Liver (tissue), 8 donors: ENCODE measurements at regions not wholly inside any gene's neighbourhood (a gene's known extent, or its start where the extent isn't known, plus 50 kb on each side); places are given as distances from the start of the nearest gene placed in this dataset.

Experiments
- DNase-seq: peaks from one replicate; pipeline ENCODE4 v3.0.0-alpha.2; 2017; ENCODE audit warnings: low spot score
- H3K27ac ChIP-seq, 2 donors: one replicate each; pipeline ENCODE4 v1.7.0; 2013; ENCODE audit warnings: inconsistent platforms in 2 of 2, low read length in 2 of 2, control low read depth in 1 of 2, low read depth in 1 of 2, mild to moderate bottlenecking in 1 of 2
- H3K27me3 ChIP-seq, 4 donors: one replicate each; pipeline versions ENCODE4 v1.6.1 to v1.7.0; 2013; ENCODE audit warnings: low read length in 3 of 4, inconsistent platforms in 1 of 4, mild to moderate bottlenecking in 1 of 4, moderate library complexity in 1 of 4; ENCODE audit not compliant: control insufficient read depth in 4 of 4, insufficient read depth in 4 of 4
- H3K36me3 ChIP-seq, 4 donors: one replicate each; pipeline versions ENCODE4 v1.6.1 to v1.7.0; 2013; ENCODE audit warnings: low read length in 3 of 4, mild to moderate bottlenecking in 3 of 4, low read depth in 1 of 4, moderate library complexity in 1 of 4; ENCODE audit not compliant: control insufficient read depth in 4 of 4, insufficient read depth in 3 of 4
- H3K4me1 ChIP-seq, 4 donors: one replicate each; pipeline versions ENCODE4 v1.6.1 to v1.7.0; 2013; ENCODE audit warnings: low read length in 3 of 4, mild to moderate bottlenecking in 3 of 4, moderate library complexity in 1 of 4; ENCODE audit not compliant: control insufficient read depth in 4 of 4, insufficient read depth in 4 of 4
- H3K4me3 ChIP-seq, 3 donors: one replicate each; pipeline versions ENCODE4 v1.6.1 to v1.7.0; 2013; ENCODE audit warnings: low read length in 3 of 3, control low read depth in 1 of 3, low read depth in 1 of 3, mild to moderate bottlenecking in 1 of 3
- H3K9ac ChIP-seq, 2 donors: one replicate each; pipeline ENCODE4 v1.7.0; 2013; ENCODE audit warnings: low read length in 2 of 2, mild to moderate bottlenecking in 2 of 2, moderate library complexity in 2 of 2, control low read depth in 1 of 2, low read depth in 1 of 2
- H3K9me3 ChIP-seq, 4 donors: one replicate each; pipeline versions ENCODE4 v1.6.1 to v1.7.0; 2013; ENCODE audit warnings: low read length in 3 of 4; ENCODE audit not compliant: control insufficient read depth in 4 of 4
- ATF3 ChIP-seq: IDR thresholded peaks from 2 replicates; pipeline ENCODE4 v1.6.1; 2016; ENCODE audit warnings: antibody characterized with exemption
- CTCF ChIP-seq: fragments of 150-350 bp; IDR thresholded peaks from 2 replicates; pipeline ENCODE4 v1.5.1; 2017; ENCODE audit warnings: improper control_type of control experiment, low read depth, low read length; ENCODE audit not compliant: missing input control
- EGR1 ChIP-seq, 2 donors: IDR thresholded peaks; 2 replicates each; pipeline ENCODE4 v1.6.1; 2016 to 2018; ENCODE audit warnings: antibody characterized with exemption in 2 of 2, low read depth in 2 of 2
- FOXA1 ChIP-seq: IDR thresholded peaks from 2 replicates; pipeline ENCODE4 v1.6.1; 2016; ENCODE audit warnings: antibody characterized with exemption
- FOXA2 ChIP-seq: IDR thresholded peaks from 2 replicates; pipeline ENCODE4 v1.6.1; 2016; ENCODE audit warnings: antibody characterized with exemption
- GABPA ChIP-seq, 2 donors: IDR thresholded peaks in 1 of 2; conservative IDR thresholded peaks in 1 of 2; 2 replicates each; pipeline ENCODE4 v1.6.1; 2016; ENCODE audit warnings: antibody characterized with exemption in 2 of 2, mild to moderate bottlenecking in 1 of 2, moderate library complexity in 1 of 2
- HNF4A ChIP-seq, 2 donors: conservative IDR thresholded peaks; 2 replicates each; pipeline ENCODE4 v1.6.1; 2016; ENCODE audit warnings: antibody characterized with exemption in 2 of 2, mild to moderate bottlenecking in 2 of 2
- HNF4G ChIP-seq: IDR thresholded peaks from 2 replicates; pipeline ENCODE4 v1.6.1; 2016; ENCODE audit warnings: antibody characterized with exemption
- JUND ChIP-seq, 2 donors: IDR thresholded peaks; 2 replicates each; pipeline ENCODE4 v1.6.1; 2016; ENCODE audit warnings: antibody characterized with exemption in 2 of 2
- MAX ChIP-seq: IDR thresholded peaks from 2 replicates; pipeline ENCODE4 v1.6.1; 2016; ENCODE audit warnings: antibody characterized with exemption
- NR2F2 ChIP-seq: IDR thresholded peaks from 2 replicates; pipeline ENCODE4 v1.6.1; 2016; ENCODE audit warnings: antibody characterized with exemption
- RAD21 ChIP-seq, 2 donors: IDR thresholded peaks; 2 replicates each; pipeline ENCODE4 v1.6.1; 2016; ENCODE audit warnings: antibody characterized with exemption in 2 of 2, mild to moderate bottlenecking in 2 of 2
- REST ChIP-seq: IDR thresholded peaks from 2 replicates; pipeline ENCODE4 v1.6.1; 2016; ENCODE audit warnings: antibody characterized with exemption, mild to moderate bottlenecking
- RXRA ChIP-seq, 2 donors: IDR thresholded peaks; 2 replicates each; pipeline ENCODE4 v1.6.1; 2017 to 2018; ENCODE audit warnings: antibody characterized with exemption in 2 of 2, mild to moderate bottlenecking in 1 of 2
- SP1 ChIP-seq: IDR thresholded peaks from 2 replicates; pipeline ENCODE4 v1.6.1; 2018; ENCODE audit warnings: antibody characterized with exemption, mild to moderate bottlenecking
- TAF1 ChIP-seq: conservative IDR thresholded peaks from 2 replicates; pipeline ENCODE4 v1.6.1; 2016; ENCODE audit warnings: antibody characterized with exemption, mild to moderate bottlenecking
- YY1 ChIP-seq: IDR thresholded peaks from 2 replicates; pipeline ENCODE4 v1.6.1; 2016; ENCODE audit warnings: antibody characterized with exemption, mild to moderate bottlenecking
- ZBTB33 ChIP-seq: IDR thresholded peaks from 2 replicates; pipeline ENCODE4 v1.6.1; 2016; ENCODE audit warnings: antibody characterized with exemption
- WGBS: extraction: QIAGEN DNeasy Blood & Tissue Kit; methylation state at CpG from one replicate; pipeline ENCODE4 v1.1.7; 2013; 5-methylcytosine and 5-hydroxymethylcytosine counted together
- donor health status: healthy.
- donor health status: healthy.
- donor health status: healthy.
- donor health status: healthy.
- donor health status: healthy.

GRCh38 chr5:44645502-44645901 is 163.2 kb upstream of the MRPS30 start:
- H3K4me3 ChIP-seq, result no peak overlapping the region
- no peaks in the 10 kb centered on the region for H3K36me3 ChIP-seq
- WGBS, result 73% methylated on average over 2 of the region's 2 CpGs
- no peak for DNase-seq
- peaks cover 0 to 6% (median 2%) of the 10 kb centered on the region in 4 donors for H3K9me3 ChIP-seq
- H3K27me3 ChIP-seq, result peaks cover 0 to 5% (median 0%) of the 10 kb centered on the region in 4 donors
- no peaks in the 10 kb centered on the region for H3K4me1 ChIP-seq
- H3K27ac ChIP-seq, result no peak overlapping the region
- no peak for TF ChIP-seq RXRA (IDR thresholded peaks at IDR 0.05)
- no peak for TF ChIP-seq FOXA2
- no peak for TF ChIP-seq HNF4G
- no peak for TF ChIP-seq ZBTB33
- no peak for TF ChIP-seq GABPA (IDR thresholded peaks at IDR 0.05 in 1 of 2, conservative IDR thresholded peaks at IDR 0.05 in 1 of 2)
- no peak for TF ChIP-seq ATF3
- TF ChIP-seq YY1, result no peak
- TF ChIP-seq HNF4A (conservative IDR thresholded peaks at IDR 0.05), result no peak
- TF ChIP-seq RAD21 (IDR thresholded peaks at IDR 0.05), result no peak
- TF ChIP-seq FOXA1, result no peak
- no peak for TF ChIP-seq SP1
- TF ChIP-seq NR2F2, result no peak
- no peak for TF ChIP-seq REST
- no peak for TF ChIP-seq TAF1
- TF ChIP-seq EGR1 (IDR thresholded peaks at IDR 0.05; ENCODE audit: low read depth in 2 of 2), result no peak
- TF ChIP-seq CTCF, result no peak
- TF ChIP-seq JUND (IDR thresholded peaks at IDR 0.05), result no peak
- no peak overlapping the region for H3K9ac ChIP-seq

GRCh38 chr5:44644628-44645027 is 164.1 kb upstream of the MRPS30 start:
- no peaks in the 10 kb centered on the region for H3K4me1 ChIP-seq
- 75% methylated on average over 3 of the region's 3 CpGs for WGBS
- DNase-seq, result no peak
- H3K27ac ChIP-seq, result no peak overlapping the region
- H3K9me3 ChIP-seq, result peaks cover 0 to 6% (median 2%) of the 10 kb centered on the region in 4 donors
- H3K4me3 ChIP-seq, result no peak overlapping the region
- no peaks in the 10 kb centered on the region for H3K36me3 ChIP-seq
- H3K27me3 ChIP-seq, result peaks cover 0 to 5% (median 0%) of the 10 kb centered on the region in 4 donors
- no peak overlapping the region for H3K9ac ChIP-seq
- no peak for TF ChIP-seq RAD21 (IDR thresholded peaks at IDR 0.05)
- no peak for TF ChIP-seq HNF4G
- TF ChIP-seq RXRA (IDR thresholded peaks at IDR 0.05), result no peak
- TF ChIP-seq JUND (IDR thresholded peaks at IDR 0.05), result no peak
- TF ChIP-seq GABPA (IDR thresholded peaks at IDR 0.05 in 1 of 2, conservative IDR thresholded peaks at IDR 0.05 in 1 of 2), result no peak
- no peak for TF ChIP-seq TAF1
- no peak for TF ChIP-seq ATF3
- no peak for TF ChIP-seq YY1
- no peak for TF ChIP-seq SP1
- no peak for TF ChIP-seq MAX
- TF ChIP-seq NR2F2, result no peak
- TF ChIP-seq REST, result no peak
